ENCODE measurements at regions not wholly inside any gene's neighbourhood (a gene's known extent, or its start where the extent isn't known, plus 50 kb on each side); places are given as distances from the start of the nearest gene placed in this dataset.

DNA sequence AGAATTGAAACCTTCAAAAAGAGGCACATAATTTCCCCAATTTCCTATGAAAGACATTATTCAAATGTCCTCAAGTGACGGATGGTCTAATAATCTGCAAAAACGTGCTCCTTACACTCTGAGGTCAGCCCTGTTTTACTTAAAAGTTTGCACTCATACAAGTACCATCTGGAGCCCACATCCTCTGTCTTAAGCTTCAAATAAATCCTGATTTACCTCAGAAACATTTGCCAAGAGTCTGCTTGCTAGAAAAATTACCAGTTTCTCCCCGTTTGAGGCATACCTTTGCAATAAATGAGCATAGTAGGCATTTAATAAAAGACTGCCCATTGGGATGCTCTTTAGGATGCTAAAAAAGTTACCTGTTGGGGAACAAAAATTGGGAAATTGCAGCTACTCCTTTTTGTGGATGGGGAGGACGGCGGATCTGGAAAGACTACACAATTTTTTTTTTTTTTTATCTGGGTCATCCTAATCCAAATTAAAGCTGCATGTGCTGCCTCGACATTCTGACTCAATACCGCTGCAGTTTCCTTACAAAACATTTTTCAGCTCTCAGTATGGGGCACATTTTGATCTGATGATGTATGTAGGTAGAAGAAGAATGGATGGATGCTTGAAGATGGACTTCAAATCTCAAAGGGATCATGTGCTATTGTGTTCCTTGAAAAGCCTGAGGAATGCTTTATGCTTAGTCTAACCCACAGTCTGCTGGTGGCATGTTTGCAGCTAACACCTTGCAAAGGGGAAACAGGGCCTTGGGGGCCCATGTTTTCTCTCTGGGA is 233.7 kb upstream of the ADAMTS9 start:
- CTCF ChIA-PET, result interaction anchor here (1.0 kb wide), 1 partner anchor 13 kb away, joined by 3 read pairs; no protein-coding TSS in a partner anchor
- TF ChIP-seq, protein P1, sequence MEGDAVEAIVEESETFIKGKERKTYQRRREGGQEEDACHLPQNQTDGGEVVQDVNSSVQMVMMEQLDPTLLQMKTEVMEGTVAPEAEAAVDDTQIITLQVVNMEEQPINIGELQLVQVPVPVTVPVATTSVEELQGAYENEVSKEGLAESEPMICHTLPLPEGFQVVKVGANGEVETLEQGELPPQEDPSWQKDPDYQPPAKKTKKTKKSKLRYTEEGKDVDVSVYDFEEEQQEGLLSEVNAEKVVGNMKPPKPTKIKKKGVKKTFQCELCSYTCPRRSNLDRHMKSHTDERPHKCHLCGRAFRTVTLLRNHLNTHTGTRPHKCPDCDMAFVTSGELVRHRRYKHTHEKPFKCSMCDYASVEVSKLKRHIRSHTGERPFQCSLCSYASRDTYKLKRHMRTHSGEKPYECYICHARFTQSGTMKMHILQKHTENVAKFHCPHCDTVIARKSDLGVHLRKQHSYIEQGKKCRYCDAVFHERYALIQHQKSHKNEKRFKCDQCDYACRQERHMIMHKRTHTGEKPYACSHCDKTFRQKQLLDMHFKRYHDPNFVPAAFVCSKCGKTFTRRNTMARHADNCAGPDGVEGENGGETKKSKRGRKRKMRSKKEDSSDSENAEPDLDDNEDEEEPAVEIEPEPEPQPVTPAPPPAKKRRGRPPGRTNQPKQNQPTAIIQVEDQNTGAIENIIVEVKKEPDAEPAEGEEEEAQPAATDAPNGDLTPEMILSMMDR (IDR thresholded peaks at IDR 0.05; ENCODE audit: insufficient read depth, low read depth, low read length), result no peak
- Histone ChIP-seq H3K27me3 (ENCODE audit: control insufficient read depth, insufficient read depth, low read length) (0 out of 2 replicates have a peak, but pooled peaks cover 1% of the 10 kb centered on the region), H3K4me3 (ENCODE audit: low read depth, low read length) (no peak overlapping the region), H3K36me3 (ENCODE audit: control insufficient read depth, insufficient read depth, low read length) (no peaks in the 10 kb centered on the region)
- POLR2A ChIA-PET, result interaction anchor here (0.6 kb wide), 1 partner anchor 1411 kb away, joined by 3 read pairs; no protein-coding TSS in a partner anchor
- DNase-seq (ENCODE audit: low read depth), result no peak

DNA sequence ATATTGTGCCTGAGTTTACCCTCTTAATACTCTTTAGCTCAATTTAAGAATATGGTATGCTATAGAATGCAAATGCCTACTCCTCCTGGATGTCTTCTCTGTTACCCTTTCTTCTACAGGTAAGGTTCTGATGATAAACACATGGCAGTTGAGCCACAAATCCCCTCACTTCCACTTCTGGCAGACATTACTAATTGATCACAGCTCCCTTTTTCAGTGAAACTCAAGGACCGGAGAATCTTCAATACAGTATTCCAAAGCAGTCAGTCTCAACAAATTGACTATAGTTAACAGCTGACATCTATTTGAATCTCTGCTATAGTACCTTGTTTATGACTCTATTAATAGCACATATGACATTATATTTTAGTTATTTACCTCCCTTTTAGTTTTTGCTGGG is 232.1 kb upstream of the ADAMTS9 start:
- H3K4me3 ChIP-seq (ENCODE audit: low read depth, low read length), result no peak overlapping the region
- no peaks in the 10 kb centered on the region for H3K36me3 ChIP-seq (ENCODE audit: control insufficient read depth, insufficient read depth, low read length)
- ChIA-PET POLR2A (no interaction called here), CTCF (no interaction called here)
- TF ChIP-seq, protein P1 (IDR thresholded peaks at IDR 0.05; ENCODE audit: insufficient read depth, low read depth, low read length), result no peak
- no peak for DNase-seq (ENCODE audit: low read depth)
- no peaks in the 10 kb centered on the region for H3K27me3 ChIP-seq (ENCODE audit: control insufficient read depth, insufficient read depth, low read length)

DNA sequence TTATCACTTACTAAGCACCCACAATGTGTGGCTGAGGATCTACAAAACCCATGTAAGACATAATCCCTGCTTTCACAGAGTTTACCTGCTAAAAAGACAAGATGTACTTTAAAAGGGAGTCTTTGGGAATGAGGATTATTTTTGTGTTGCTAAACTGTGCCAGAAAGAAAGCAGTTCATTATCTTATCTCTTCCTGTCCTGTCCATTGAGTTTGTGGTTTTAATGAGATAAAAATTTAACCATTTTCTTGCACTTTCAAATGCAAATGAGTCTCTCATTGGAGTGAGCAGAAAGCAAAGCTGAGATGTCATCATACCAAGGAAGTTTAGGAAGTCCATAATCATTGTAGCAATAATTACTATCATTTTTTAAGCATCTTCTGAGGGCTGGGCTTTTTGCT is 231.2 kb upstream of the ADAMTS9 start:
- TF ChIP-seq, protein P1 (IDR thresholded peaks at IDR 0.05; ENCODE audit: insufficient read depth, low read depth, low read length), result no peak
- H3K27me3 ChIP-seq (ENCODE audit: control insufficient read depth, insufficient read depth, low read length), result no peaks in the 10 kb centered on the region
- CTCF ChIA-PET, result no interaction called here
- no peak for DNase-seq (ENCODE audit: low read depth)
- POLR2A ChIA-PET, result no interaction called here
- no peaks in the 10 kb centered on the region for H3K36me3 ChIP-seq (ENCODE audit: control insufficient read depth, insufficient read depth, low read length)
- no peak overlapping the region for H3K4me3 ChIP-seq (ENCODE audit: low read depth, low read length)

DNA sequence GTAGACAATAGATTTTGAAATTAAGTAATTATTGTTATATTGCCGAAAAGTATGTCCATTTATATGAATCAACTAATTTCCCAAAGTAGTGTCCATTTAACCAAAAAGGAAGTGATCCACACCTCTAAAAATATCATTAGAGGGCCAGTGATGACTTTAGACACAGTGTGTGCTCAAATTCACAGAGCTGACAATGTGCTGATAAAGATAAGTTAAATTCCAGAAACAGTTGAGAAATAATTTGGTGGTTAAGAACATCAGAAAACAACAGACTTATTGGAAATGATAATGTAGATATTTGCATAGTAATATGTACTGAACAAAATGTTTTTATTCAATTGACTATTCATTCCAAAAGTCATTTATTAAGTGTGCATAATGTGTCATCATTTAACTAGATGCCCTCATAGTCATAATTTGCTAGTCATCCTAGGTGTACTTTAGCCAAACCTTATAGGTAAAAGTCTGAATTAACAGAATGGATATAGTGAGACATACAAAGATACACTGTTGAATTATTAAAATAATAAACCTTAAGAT is 230.2 kb upstream of the ADAMTS9 start:
- Histone ChIP-seq H3K27me3 (ENCODE audit: control insufficient read depth, insufficient read depth, low read length) (no peaks in the 10 kb centered on the region), H3K36me3 (ENCODE audit: control insufficient read depth, insufficient read depth, low read length) (no peaks in the 10 kb centered on the region), H3K4me3 (ENCODE audit: low read depth, low read length) (no peak overlapping the region)
- TF ChIP-seq, protein P1 (IDR thresholded peaks at IDR 0.05; ENCODE audit: insufficient read depth, low read depth, low read length), result no peak
- CTCF ChIA-PET, result no interaction called here
- POLR2A ChIA-PET, result no interaction called here
- DNase-seq (ENCODE audit: low read depth), result no peak

DNA sequence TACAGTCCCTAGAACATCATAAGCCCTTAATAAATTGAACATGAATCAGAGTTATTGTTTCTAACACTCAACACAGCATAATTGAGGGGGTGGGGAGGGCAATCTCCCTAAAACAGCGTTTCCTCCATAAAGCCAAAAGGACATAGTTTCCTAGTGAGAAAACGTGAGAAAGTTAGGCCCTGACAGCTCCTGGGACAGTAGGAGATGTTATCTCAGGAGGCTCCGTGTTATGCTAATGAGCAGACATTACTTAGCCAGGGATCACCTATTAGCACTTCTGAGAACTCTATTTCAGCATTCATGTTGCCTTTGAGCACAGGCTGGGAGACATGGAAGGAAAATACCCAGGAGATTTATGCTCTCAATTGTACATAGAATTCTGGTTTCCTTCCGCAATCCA is 229.1 kb upstream of the ADAMTS9 start:
- no peaks in the 10 kb centered on the region for H3K36me3 ChIP-seq (ENCODE audit: control insufficient read depth, insufficient read depth, low read length)
- ChIA-PET POLR2A (no interaction called here), CTCF (no interaction called here)
- H3K4me3 ChIP-seq (ENCODE audit: low read depth, low read length), result no peak overlapping the region
- no peaks in the 10 kb centered on the region for H3K27me3 ChIP-seq (ENCODE audit: control insufficient read depth, insufficient read depth, low read length)
- TF ChIP-seq, protein P1 (IDR thresholded peaks at IDR 0.05; ENCODE audit: insufficient read depth, low read depth, low read length), result no peak
- DNase-seq (ENCODE audit: low read depth), result no peak

Measured in BJ (cell line).